Activated CD8-positive, alpha-beta T cell treated with anti-CD3 and anti-CD28 coated beads for 36 hours (primary cell): ENCODE measurements at regions not wholly inside any gene's neighbourhood (a gene's known extent, or its start where the extent isn't known, plus 50 kb on each side); places are given as distances from the start of the nearest gene placed in this dataset.

Source experiments
- ATAC-seq: fragments of 200-7000 bp; cut with Tn5 transposase; one replicate; pipeline ENCODE4 v1.10.0; 2021; ENCODE audit warnings: mild to moderate bottlenecking, moderate library complexity
- CTCF ChIA-PET: fragments of 350-600 bp; sonication (Branson Sonifier 250); formaldehyde crosslinking; loops from one replicate; lab custom pipeline; 2021; ENCODE audit warnings: antibody characterized with exemption; lab: Charles Lee
- POLR2A ChIA-PET: fragments of 350-600 bp; sonication (Branson Sonifier 250); formaldehyde crosslinking; loops from one replicate; lab custom pipeline; 2021; ENCODE audit warnings: antibody characterized with exemption; lab: Charles Lee
- DNase-seq: peaks from one replicate; pipeline ENCODE4 v3.0.0-alpha.2; 2020
- H3K27ac Mint-ChIP-seq: one replicate; pipeline ENCODE4 v1.8.0; 2021; ENCODE audit warnings: mild to moderate bottlenecking, mixed read lengths
- H3K27me3 Mint-ChIP-seq: one replicate; pipeline ENCODE4 v1.8.0; 2021; ENCODE audit warnings: mixed read lengths
- H3K36me3 Mint-ChIP-seq: one replicate; pipeline ENCODE4 v1.8.0; 2021; ENCODE audit warnings: low read depth, mixed read lengths
- H3K4me1 Mint-ChIP-seq: one replicate; pipeline ENCODE4 v1.8.0; 2021; ENCODE audit warnings: low read depth, mixed read lengths
- H3K4me3 Mint-ChIP-seq: one replicate; pipeline ENCODE4 v1.8.0; 2021; ENCODE audit warnings: mild to moderate bottlenecking, moderate library complexity, mixed read lengths
- H3K9me3 Mint-ChIP-seq: one replicate; pipeline ENCODE4 v1.8.0; 2021; ENCODE audit warnings: mixed read lengths
- CTCF ChIP-seq: fragments of 200-600 bp; IDR thresholded peaks from one replicate; pipeline ENCODE4 v1.8.0; 2022; ENCODE audit warnings: antibody characterized with exemption, mild to moderate bottlenecking
- intact Hi-C: fragments of 100-400 bp; cut with micrococcal nuclease; formaldehyde crosslinking; loops from one replicate; pipeline ENCODE4 v1.10.0; 2022

GRCh38 chr6:28775405-28776129 lies 148.2 kb downstream of the TRIM27 start:
- POLR2A ChIA-PET: interaction anchor here (0.8 kb wide), 1 partner anchor 141 kb away, joined by 3 read pairs; no protein-coding TSS in a partner anchor
- TF ChIP-seq CTCF: no peak

GRCh38 chr6:28776269-28777146 lies 147.3 kb downstream of the TRIM27 start:
- ATAC-seq: no peak
- H3K4me3 Mint-ChIP-seq: no peak overlapping the region
- H3K4me1 Mint-ChIP-seq: peaks cover 11% of the 10 kb centered on the region
- H3K36me3 Mint-ChIP-seq: peaks cover 21% of the 10 kb centered on the region
- H3K27me3 Mint-ChIP-seq: peaks cover 91% of the 10 kb centered on the region
- TF ChIP-seq CTCF: no peak
- ChIA-PET CTCF (interaction anchor here (1.8 kb wide), 1 partner anchor 10 kb away, joined by 5 read pairs; no protein-coding TSS in a partner anchor), POLR2A (interaction anchor here (0.8 kb wide), 1 partner anchor 142 kb away, joined by 3 read pairs; no protein-coding TSS in a partner anchor)
- peaks cover 14% of the 10 kb centered on the region for H3K9me3 Mint-ChIP-seq
- H3K27ac Mint-ChIP-seq: no peak overlapping the region
- DNase-seq: no peak
- intact Hi-C loops: no loop called here

More at GRCh38 chr6:28775405-28776129, 148.2 kb downstream of the TRIM27 start:
- H3K4me3 Mint-ChIP-seq: no peak overlapping the region
- H3K27ac Mint-ChIP-seq: peak overlapping the region; percentile 25
- ATAC-seq (no peak), DNase-seq (no peak)
- peaks cover 18% of the 10 kb centered on the region for H3K36me3 Mint-ChIP-seq
- peaks cover 8% of the 10 kb centered on the region for H3K4me1 Mint-ChIP-seq
- intact Hi-C loops: no loop called here
- peaks cover 93% of the 10 kb centered on the region for H3K27me3 Mint-ChIP-seq
- peaks cover 12% of the 10 kb centered on the region for H3K9me3 Mint-ChIP-seq
- CTCF ChIA-PET: interaction anchor here (1.8 kb wide), 1 partner anchor 9 kb away, joined by 5 read pairs; no protein-coding TSS in a partner anchor

GRCh38 chr6:28777147-28777461 lies 146.7 kb downstream of the TRIM27 start:
- Mint-ChIP-seq H3K36me3 (peaks cover 21% of the 10 kb centered on the region), H3K27ac (no peak overlapping the region), H3K4me1 (peaks cover 13% of the 10 kb centered on the region), H3K9me3 (peaks cover 14% of the 10 kb centered on the region), H3K4me3 (no peak overlapping the region), H3K27me3 (peaks cover 88% of the 10 kb centered on the region)
- POLR2A ChIA-PET: no interaction called here
- no peak for TF ChIP-seq CTCF
- ATAC-seq (no peak), DNase-seq (no peak)
- intact Hi-C loops: no loop called here
- CTCF ChIA-PET: no interaction called here

- Mint-ChIP-seq H3K27ac (no peak overlapping the region), H3K4me1 (peaks cover 5% of the 10 kb centered on the region), H3K9me3 (peaks cover 13% of the 10 kb centered on the region), H3K27me3 (peaks cover 76% of the 10 kb centered on the region), H3K4me3 (peak overlapping the region; percentile 30), H3K36me3 (peaks cover 12% of the 10 kb centered on the region)
- DNase-seq (no peak), ATAC-seq (no peak)
- intact Hi-C loops: no loop called here
- ChIA-PET POLR2A (no interaction called here), CTCF (no interaction called here)
- no peak for TF ChIP-seq CTCF
Observed at GRCh38 chr6:28782113-28782673, 141.6 kb downstream of the TRIM27 start.
